CD4-positive, CD25-positive, alpha-beta regulatory T cell (primary cell): ENCODE measurements at regions not wholly inside any gene's neighbourhood (a gene's known extent, or its start where the extent isn't known, plus 50 kb on each side); places are given as distances from the start of the nearest gene placed in this dataset.

Source experiments
- ATAC-seq, 2 donors: fragments of 150-1000 bp; cut with Tn5 transposase; one replicate each; pipeline ENCODE4 v1.10.0; 2021; ENCODE audit warnings: low read depth in 2 of 2, moderate number of reproducible peaks in 2 of 2, moderate library complexity in 1 of 2
- DNase-seq, 3 donors: peaks; one replicate each; pipeline versions ENCODE4 v3.0.0 to v3.0.0-alpha.2; 2012 to 2022; ENCODE audit warnings: mixed read lengths in 1 of 3
- H3K27ac ChIP-seq: one replicate; pipeline ENCODE4 v1.7.0; 2013; ENCODE audit warnings: mild to moderate bottlenecking, low read length; ENCODE audit not compliant: insufficient read depth, poor library complexity, severe bottlenecking
- H3K27me3 ChIP-seq: one replicate; pipeline ENCODE4 v1.7.0; 2013; ENCODE audit warnings: low read length; ENCODE audit not compliant: control insufficient read depth, insufficient read depth
- H3K36me3 ChIP-seq: one replicate; pipeline ENCODE4 v1.7.0; 2013; ENCODE audit warnings: mild to moderate bottlenecking, low read length, moderate library complexity; ENCODE audit not compliant: control insufficient read depth, insufficient read depth
- H3K4me1 ChIP-seq: 2 replicates; pipeline ENCODE4 v1.7.0; 2013; ENCODE audit warnings: mild to moderate bottlenecking, low read length; ENCODE audit not compliant: insufficient read depth, control insufficient read depth, poor library complexity, severe bottlenecking
- H3K4me3 ChIP-seq: one replicate; pipeline ENCODE4 v1.7.0; 2013; ENCODE audit warnings: low read depth, mild to moderate bottlenecking, low read length, moderate library complexity
- H3K9me3 ChIP-seq, 2 experiments: 1 replicate in 1 of 2; 2 replicates in 1 of 2; pipeline ENCODE4 v1.7.0; 2013; ENCODE audit warnings: low read length in 2 of 2, mild to moderate bottlenecking in 1 of 2, moderate library complexity in 1 of 2; ENCODE audit not compliant: control insufficient read depth in 2 of 2
- H3K27ac Mint-ChIP-seq, 3 donors: one replicate each; pipeline ENCODE4 v1.8.0; 2020 to 2022; ENCODE audit warnings: mild to moderate bottlenecking in 3 of 3, mixed read lengths in 3 of 3, moderate library complexity in 2 of 3
- H3K27me3 Mint-ChIP-seq: one replicate; pipeline ENCODE4 v1.8.0; 2022; ENCODE audit warnings: mild to moderate bottlenecking, mixed read lengths
- H3K36me3 Mint-ChIP-seq: one replicate; pipeline ENCODE4 v1.8.0; 2020; ENCODE audit warnings: mixed read lengths
- H3K4me1 Mint-ChIP-seq, 4 donors: one replicate each; pipeline ENCODE4 v1.8.0; 2020 to 2022; ENCODE audit warnings: mixed read lengths in 4 of 4, mild to moderate bottlenecking in 1 of 4
- H3K4me3 Mint-ChIP-seq, 4 donors: one replicate each; pipeline ENCODE4 v1.8.0; 2020 to 2022; ENCODE audit warnings: mild to moderate bottlenecking in 4 of 4, mixed read lengths in 4 of 4, moderate library complexity in 3 of 4
- H3K9me3 Mint-ChIP-seq, 7 donors: one replicate each; pipeline ENCODE4 v1.8.0; 2020 to 2022; ENCODE audit warnings: mixed read lengths in 7 of 7, mild to moderate bottlenecking in 3 of 7, moderate library complexity in 2 of 7

DNA sequence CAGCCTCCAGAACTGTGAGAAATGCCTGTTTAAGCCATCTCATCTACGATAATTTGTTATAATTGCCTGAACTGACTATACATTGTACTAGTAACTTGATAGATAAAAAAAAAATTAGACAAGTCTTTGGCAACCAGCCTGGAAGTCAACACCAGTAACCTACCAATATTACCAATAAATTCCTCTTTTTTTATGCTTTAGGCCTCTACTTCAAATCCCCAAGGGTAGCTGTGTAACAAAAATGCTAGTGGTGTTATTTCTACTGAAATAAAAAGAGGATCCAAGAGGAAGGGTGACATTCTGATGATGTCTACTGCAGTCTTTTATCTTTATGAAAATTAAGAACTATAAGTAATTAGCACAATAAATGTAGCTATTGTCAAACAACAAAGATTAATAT, 151.7 kb upstream of the SAMSN1 start:
- H3K27me3 ChIP-seq: no peaks in the 10 kb centered on the region
- Mint-ChIP-seq H3K27me3 (no peaks in the 10 kb centered on the region), H3K27ac (no peak overlapping the region), H3K4me1 (peaks cover 0 to 5% (median 0%) of the 10 kb centered on the region in 4 donors), H3K4me3 (no peak overlapping the region), H3K9me3 (peaks cover 0 to 4% (median 0%) of the 10 kb centered on the region in 7 donors), H3K36me3 (no peaks in the 10 kb centered on the region)
- no peak overlapping the region for H3K4me3 ChIP-seq
- DNase-seq (no peak), ATAC-seq (no peak)
- no peaks in the 10 kb centered on the region for H3K36me3 ChIP-seq
- H3K4me1 ChIP-seq: no peaks in the 10 kb centered on the region
- no peak overlapping the region for H3K27ac ChIP-seq
- H3K9me3 ChIP-seq: no peaks in the 10 kb centered on the region

DNA sequence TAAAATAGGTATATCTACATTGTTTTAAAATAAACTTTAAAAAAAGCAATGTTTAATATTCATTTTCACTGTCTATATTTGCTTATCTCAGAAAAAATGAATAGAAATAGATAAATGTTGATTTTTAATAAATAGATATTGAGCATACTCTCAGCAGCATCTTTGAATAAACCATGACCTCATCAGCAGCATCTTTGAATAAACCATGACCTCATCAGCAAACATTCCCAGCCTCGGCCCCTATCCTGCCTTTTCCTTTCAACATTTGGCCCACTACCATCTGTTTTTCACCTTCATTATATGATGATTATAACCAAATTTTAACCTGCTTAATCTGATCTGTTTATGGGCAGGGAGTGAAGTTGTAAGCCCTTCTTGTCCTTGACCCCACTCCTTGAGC, 148.7 kb upstream of the SAMSN1 start:
- DNase-seq: no peak
- peaks cover 11 to 22% (median 18%) of the 10 kb centered on the region in 4 donors for H3K4me1 Mint-ChIP-seq
- no peaks in the 10 kb centered on the region for H3K36me3 ChIP-seq
- H3K9me3 ChIP-seq: no peaks in the 10 kb centered on the region
- H3K9me3 Mint-ChIP-seq: peaks cover 0 to 4% (median 2%) of the 10 kb centered on the region in 7 donors
- H3K27ac ChIP-seq: no peak overlapping the region
- H3K27me3 Mint-ChIP-seq: no peaks in the 10 kb centered on the region
- no peak for ATAC-seq
- peaks cover 16% of the 10 kb centered on the region for H3K4me1 ChIP-seq
- no peaks in the 10 kb centered on the region for H3K36me3 Mint-ChIP-seq
- no peaks in the 10 kb centered on the region for H3K27me3 ChIP-seq
- H3K4me3 ChIP-seq: no peak overlapping the region
- no peak overlapping the region for H3K4me3 Mint-ChIP-seq
- no peak overlapping the region for H3K27ac Mint-ChIP-seq

DNA sequence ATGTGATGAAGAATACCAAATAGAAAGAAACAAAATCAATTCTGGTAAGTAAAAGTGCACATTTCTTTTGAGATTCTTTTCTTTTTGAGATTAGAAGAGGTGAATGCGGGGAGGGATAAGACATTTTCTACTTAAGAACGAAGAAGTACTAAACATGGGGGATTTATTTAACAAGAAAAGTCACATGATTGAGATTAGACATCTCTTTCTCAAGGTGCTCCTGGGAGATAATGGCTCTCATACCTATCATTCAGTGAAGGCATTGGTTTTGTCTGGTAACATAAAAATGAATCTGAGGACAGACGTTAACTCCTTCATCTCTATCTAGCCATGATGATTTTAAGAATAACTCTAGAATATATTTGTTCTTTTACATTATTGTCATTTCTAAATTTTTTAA, 147.9 kb upstream of the SAMSN1 start:
- Mint-ChIP-seq H3K27me3 (no peaks in the 10 kb centered on the region), H3K36me3 (peaks cover 4% of the 10 kb centered on the region), H3K27ac (no peak overlapping the region), H3K9me3 (peaks cover 0 to 8% (median 2%) of the 10 kb centered on the region in 7 donors), H3K4me3 (no peak overlapping the region), H3K4me1 (peaks cover 11 to 30% (median 19%) of the 10 kb centered on the region in 4 donors)
- H3K4me3 ChIP-seq: no peak overlapping the region
- DNase-seq (no peak), ATAC-seq (no peak)
- peaks cover 16% of the 10 kb centered on the region for H3K4me1 ChIP-seq
- H3K27me3 ChIP-seq: no peaks in the 10 kb centered on the region
- no peaks in the 10 kb centered on the region for H3K36me3 ChIP-seq
- no peaks in the 10 kb centered on the region for H3K9me3 ChIP-seq
- no peak overlapping the region for H3K27ac ChIP-seq

DNA sequence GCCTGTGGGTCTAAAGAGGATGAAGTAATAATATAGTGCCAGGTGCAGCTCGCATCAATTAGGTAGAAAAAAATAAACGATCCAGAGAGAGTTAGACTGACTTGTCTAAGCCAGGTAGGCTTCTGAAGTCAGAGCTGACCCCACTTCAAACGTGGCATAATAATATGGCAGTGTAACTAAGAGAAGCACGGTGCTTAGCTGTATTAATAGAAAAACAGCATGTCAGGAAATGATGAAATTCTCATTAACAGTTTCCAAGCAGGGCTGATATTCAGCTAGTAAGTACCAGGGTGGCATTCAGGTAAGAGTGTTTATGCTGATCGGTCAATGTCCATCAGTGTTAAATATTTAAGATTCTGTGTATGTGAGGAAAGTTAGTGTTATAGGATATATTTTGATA, 145.8 kb upstream of the SAMSN1 start:
- Mint-ChIP-seq H3K36me3 (peaks cover 4% of the 10 kb centered on the region), H3K4me1 (peaks cover 17 to 51% (median 35%) of the 10 kb centered on the region in 4 donors), H3K27me3 (no peaks in the 10 kb centered on the region), H3K9me3 (peaks cover 0 to 8% (median 2%) of the 10 kb centered on the region in 7 donors), H3K4me3 (peak overlapping the region in 2 of 4 donors; percentile 27 to 50), H3K27ac (peak overlapping the region in 2 of 3 donors; percentile 68)
- DNase-seq (peak in 1 of 3 donors; percentile 39), ATAC-seq (peak; percentile 38 to 46)
- H3K9me3 ChIP-seq: no peaks in the 10 kb centered on the region
- peaks cover 27% of the 10 kb centered on the region for H3K4me1 ChIP-seq
- H3K27me3 ChIP-seq: no peaks in the 10 kb centered on the region
- H3K4me3 ChIP-seq: peak overlapping the region; percentile 74
- no peaks in the 10 kb centered on the region for H3K36me3 ChIP-seq
- no peak overlapping the region for H3K27ac ChIP-seq

DNA sequence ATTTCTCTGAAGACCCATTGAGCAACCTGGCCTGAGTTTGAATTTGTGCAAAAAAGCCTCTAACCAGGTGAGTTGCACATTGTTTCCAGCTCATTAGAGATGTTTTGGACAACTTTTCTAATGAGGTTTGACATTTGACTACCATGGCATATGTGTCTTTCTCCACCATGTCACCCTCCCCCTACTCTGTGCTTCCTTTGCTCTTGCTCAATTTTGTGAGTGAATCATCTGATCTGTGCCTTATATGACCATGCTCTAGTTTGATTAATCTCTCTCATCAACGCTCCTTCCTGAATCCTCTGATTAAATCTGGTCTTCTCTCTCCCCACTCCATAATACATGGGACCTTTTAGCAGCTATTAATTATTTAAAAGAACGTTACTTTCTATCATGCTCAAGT, 144.8 kb upstream of the SAMSN1 start:
- H3K4me1 Mint-ChIP-seq: peaks cover 21 to 62% (median 43%) of the 10 kb centered on the region in 4 donors
- H3K36me3 ChIP-seq: no peaks in the 10 kb centered on the region
- H3K4me3 Mint-ChIP-seq: peak overlapping the region in 3 of 4 donors; percentile 6 to 59 (median 53)
- H3K36me3 Mint-ChIP-seq: peaks cover 4% of the 10 kb centered on the region
- no peaks in the 10 kb centered on the region for H3K27me3 Mint-ChIP-seq
- DNase-seq (peak in 1 of 3 donors; percentile 28), ATAC-seq (peak in 1 of 2 donors; percentile 35)
- H3K4me1 ChIP-seq: peaks cover 32% of the 10 kb centered on the region
- H3K4me3 ChIP-seq: peak overlapping the region; percentile 74
- H3K27ac ChIP-seq: no peak overlapping the region
- H3K9me3 Mint-ChIP-seq: peaks cover 0 to 8% (median 2%) of the 10 kb centered on the region in 7 donors
- peak overlapping the region in 2 of 3 donors; percentile 76 for H3K27ac Mint-ChIP-seq
- no peaks in the 10 kb centered on the region for H3K9me3 ChIP-seq
- no peaks in the 10 kb centered on the region for H3K27me3 ChIP-seq

DNA sequence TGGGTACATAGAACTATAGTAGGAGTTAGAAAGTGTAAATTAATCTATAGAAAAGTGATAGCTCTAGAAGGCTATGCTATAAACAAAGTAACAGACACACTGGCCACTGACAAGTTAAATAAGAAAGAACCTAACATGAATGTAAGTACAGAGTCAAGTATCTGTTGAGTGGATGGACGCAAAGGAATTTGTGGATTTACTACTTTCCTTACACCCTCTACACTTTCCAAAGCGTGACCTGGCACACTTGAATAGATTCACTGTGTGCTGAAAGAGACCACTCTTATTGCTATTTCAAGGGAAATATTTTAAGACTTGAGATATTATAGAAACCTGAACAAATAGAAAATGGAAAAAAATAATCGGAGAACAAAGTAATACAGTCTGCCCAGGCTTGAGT, 142.8 kb upstream of the SAMSN1 start:
- Histone ChIP-seq H3K4me3 (no peak overlapping the region), H3K4me1 (peaks cover 32% of the 10 kb centered on the region), H3K27ac (no peak overlapping the region), H3K36me3 (no peaks in the 10 kb centered on the region), H3K27me3 (no peaks in the 10 kb centered on the region), H3K9me3 (no peaks in the 10 kb centered on the region)
- ATAC-seq: no peak
- Mint-ChIP-seq H3K9me3 (peaks cover 0 to 8% (median 3%) of the 10 kb centered on the region in 7 donors), H3K27me3 (peaks cover 4% of the 10 kb centered on the region), H3K27ac (peak overlapping the region in 1 of 3 donors; percentile 72), H3K4me1 (peaks cover 32 to 78% (median 57%) of the 10 kb centered on the region in 4 donors), H3K36me3 (peaks cover 4% of the 10 kb centered on the region), H3K4me3 (no peak overlapping the region)
- DNase-seq: no peak

DNA sequence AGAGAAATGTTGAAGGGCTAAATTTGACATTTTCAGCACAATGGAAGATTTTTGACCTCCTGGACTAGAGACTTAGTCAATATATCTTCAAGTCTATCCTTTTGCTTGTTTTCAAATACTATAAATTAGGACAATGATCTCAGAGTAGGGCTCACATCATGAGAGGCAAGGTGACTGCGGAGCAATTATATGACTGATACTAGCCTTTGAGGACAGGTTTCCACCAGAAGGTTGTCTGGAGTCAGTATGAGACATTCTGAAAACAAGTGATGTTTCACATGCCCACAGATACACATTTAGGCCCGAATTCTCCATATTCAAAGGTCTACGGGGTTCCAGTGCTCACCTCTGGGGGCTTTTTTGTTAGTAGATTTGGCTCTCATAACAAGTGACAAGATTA, 142.3 kb upstream of the SAMSN1 start:
- H3K27me3 ChIP-seq: no peaks in the 10 kb centered on the region
- H3K27ac Mint-ChIP-seq: peak overlapping the region in 1 of 3 donors; percentile 40
- H3K4me1 Mint-ChIP-seq: peaks cover 32 to 82% (median 59%) of the 10 kb centered on the region in 4 donors
- H3K27me3 Mint-ChIP-seq: peaks cover 4% of the 10 kb centered on the region
- DNase-seq: no peak
- H3K9me3 ChIP-seq: no peaks in the 10 kb centered on the region
- H3K9me3 Mint-ChIP-seq: peaks cover 0 to 8% (median 3%) of the 10 kb centered on the region in 7 donors
- no peak for ATAC-seq
- H3K27ac ChIP-seq: no peak overlapping the region
- peak overlapping the region in 1 of 4 donors; percentile 17 for H3K4me3 Mint-ChIP-seq
- peaks cover 4% of the 10 kb centered on the region for H3K36me3 Mint-ChIP-seq
- no peak overlapping the region for H3K4me3 ChIP-seq
- H3K4me1 ChIP-seq: peaks cover 32% of the 10 kb centered on the region
- no peaks in the 10 kb centered on the region for H3K36me3 ChIP-seq

DNA sequence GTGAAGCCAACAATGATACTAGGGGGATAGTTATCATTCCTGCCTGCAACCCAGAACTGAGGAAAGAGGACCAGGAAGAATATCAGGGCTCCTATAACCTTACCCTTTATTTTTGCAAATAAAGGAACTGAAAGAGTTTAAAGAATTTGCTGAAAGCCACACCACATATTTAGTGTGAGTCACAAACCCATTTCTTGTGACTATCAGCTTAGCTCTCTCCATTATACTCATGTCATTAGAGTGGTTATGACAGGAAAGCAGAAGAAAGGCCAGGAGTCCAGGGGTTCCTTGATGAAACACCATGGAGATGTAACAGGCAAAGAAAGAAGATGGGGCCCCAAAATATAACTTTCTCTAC, 141.1 kb upstream of the SAMSN1 start:
- Histone ChIP-seq H3K4me1 (peaks cover 36% of the 10 kb centered on the region), H3K27me3 (no peaks in the 10 kb centered on the region), H3K4me3 (peak overlapping the region; percentile 61), H3K36me3 (no peaks in the 10 kb centered on the region), H3K27ac (no peak overlapping the region), H3K9me3 (no peaks in the 10 kb centered on the region)
- peak in 1 of 3 donors; percentile 39 for DNase-seq
- H3K4me3 Mint-ChIP-seq: peak overlapping the region in 3 of 4 donors; percentile 61 to 76 (median 66)
- H3K36me3 Mint-ChIP-seq: peaks cover 4% of the 10 kb centered on the region
- peak; percentile 41 to 54 for ATAC-seq
- peaks cover 38 to 87% (median 65%) of the 10 kb centered on the region in 4 donors for H3K4me1 Mint-ChIP-seq
- peaks cover 0 to 8% (median 3%) of the 10 kb centered on the region in 7 donors for H3K9me3 Mint-ChIP-seq
- peak overlapping the region; percentile 84 to 94 (median 85) for H3K27ac Mint-ChIP-seq
- H3K27me3 Mint-ChIP-seq: peaks cover 4% of the 10 kb centered on the region
